Astrocyte of the spinal cord (primary cell): ENCODE measurements at regions not wholly inside any gene's neighbourhood (a gene's known extent, or its start where the extent isn't known, plus 50 kb on each side); places are given as distances from the start of the nearest gene placed in this dataset.
"Not testable (repeated sequence)": the region's sequence is repeated elsewhere in the genome, so short reads cannot be mapped to it uniquely, and the experiment has no call there.

Experiments
- DNase-seq: peaks from one replicate; pipeline ENCODE4 v3.0.0; 2011; ENCODE audit warnings: low read depth, low spot score
- H3K4me3 ChIP-seq: 2 replicates; pipeline ENCODE4 v1.5.1; 2011; ENCODE audit warnings: low read depth, mild to moderate bottlenecking, low read length, moderate library complexity
- in situ Hi-C: cut with HindIII; loops from 2 replicates; pipeline ENCODE4 v1.10.0; 2017; ENCODE audit warnings: low sequenced_read_pairs
- TF ChIP-seq, protein P1 (sequence below): IDR thresholded peaks from 2 replicates; pipeline ENCODE4 v1.5.1; 2012; ENCODE audit warnings: low read depth, mild to moderate bottlenecking, low read length, inconsistent platforms

DNA sequence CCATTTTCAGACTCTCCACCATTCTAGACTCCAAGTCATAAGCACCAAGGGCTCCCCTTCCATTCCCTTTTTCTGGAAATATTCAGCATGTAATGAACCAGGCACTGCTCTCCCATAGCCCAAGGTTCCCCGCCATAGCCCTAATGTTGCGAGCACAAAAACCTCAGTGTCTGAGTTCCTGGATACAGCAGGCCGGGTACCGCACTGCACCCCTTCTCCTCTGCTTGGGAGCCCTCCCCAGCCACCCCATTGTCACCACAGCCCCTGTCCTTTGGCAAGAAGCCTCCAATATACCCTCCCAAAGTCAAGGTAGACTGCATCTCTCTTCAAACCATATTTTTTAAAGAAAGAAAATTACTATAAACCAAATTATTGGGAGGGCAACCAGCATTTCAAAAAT, 1341.1 kb downstream of the BRD1 start:
- DNase-seq = no peak
- TF ChIP-seq, protein P1, sequence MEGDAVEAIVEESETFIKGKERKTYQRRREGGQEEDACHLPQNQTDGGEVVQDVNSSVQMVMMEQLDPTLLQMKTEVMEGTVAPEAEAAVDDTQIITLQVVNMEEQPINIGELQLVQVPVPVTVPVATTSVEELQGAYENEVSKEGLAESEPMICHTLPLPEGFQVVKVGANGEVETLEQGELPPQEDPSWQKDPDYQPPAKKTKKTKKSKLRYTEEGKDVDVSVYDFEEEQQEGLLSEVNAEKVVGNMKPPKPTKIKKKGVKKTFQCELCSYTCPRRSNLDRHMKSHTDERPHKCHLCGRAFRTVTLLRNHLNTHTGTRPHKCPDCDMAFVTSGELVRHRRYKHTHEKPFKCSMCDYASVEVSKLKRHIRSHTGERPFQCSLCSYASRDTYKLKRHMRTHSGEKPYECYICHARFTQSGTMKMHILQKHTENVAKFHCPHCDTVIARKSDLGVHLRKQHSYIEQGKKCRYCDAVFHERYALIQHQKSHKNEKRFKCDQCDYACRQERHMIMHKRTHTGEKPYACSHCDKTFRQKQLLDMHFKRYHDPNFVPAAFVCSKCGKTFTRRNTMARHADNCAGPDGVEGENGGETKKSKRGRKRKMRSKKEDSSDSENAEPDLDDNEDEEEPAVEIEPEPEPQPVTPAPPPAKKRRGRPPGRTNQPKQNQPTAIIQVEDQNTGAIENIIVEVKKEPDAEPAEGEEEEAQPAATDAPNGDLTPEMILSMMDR = no peak
- in situ Hi-C loops = no loop called here
- no peak overlapping the region for H3K4me3 ChIP-seq

DNA sequence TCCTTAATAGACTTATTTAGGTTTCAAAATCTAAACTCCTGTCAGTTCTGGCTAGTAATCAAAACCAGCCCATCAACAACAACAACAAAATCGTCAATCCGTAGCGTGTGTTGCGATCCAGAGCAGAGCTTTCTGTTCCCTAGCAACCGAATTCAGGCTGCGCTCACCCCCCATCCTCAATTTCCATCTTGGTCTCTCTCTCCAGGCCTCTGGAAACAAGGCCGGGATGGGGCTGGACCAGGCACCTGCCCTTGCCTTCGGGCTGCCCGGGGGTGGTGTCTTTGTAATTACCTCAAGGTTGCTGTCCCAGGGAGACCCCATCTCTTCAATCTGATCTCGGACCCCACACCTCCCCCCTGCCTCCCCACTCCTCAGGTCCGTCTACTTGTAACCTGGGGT, 1341.5 kb downstream of the BRD1 start:
- H3K4me3 ChIP-seq = no peak overlapping the region
- in situ Hi-C loops = no loop called here
- TF ChIP-seq, protein P1 = no peak
- no peak for DNase-seq

DNA sequence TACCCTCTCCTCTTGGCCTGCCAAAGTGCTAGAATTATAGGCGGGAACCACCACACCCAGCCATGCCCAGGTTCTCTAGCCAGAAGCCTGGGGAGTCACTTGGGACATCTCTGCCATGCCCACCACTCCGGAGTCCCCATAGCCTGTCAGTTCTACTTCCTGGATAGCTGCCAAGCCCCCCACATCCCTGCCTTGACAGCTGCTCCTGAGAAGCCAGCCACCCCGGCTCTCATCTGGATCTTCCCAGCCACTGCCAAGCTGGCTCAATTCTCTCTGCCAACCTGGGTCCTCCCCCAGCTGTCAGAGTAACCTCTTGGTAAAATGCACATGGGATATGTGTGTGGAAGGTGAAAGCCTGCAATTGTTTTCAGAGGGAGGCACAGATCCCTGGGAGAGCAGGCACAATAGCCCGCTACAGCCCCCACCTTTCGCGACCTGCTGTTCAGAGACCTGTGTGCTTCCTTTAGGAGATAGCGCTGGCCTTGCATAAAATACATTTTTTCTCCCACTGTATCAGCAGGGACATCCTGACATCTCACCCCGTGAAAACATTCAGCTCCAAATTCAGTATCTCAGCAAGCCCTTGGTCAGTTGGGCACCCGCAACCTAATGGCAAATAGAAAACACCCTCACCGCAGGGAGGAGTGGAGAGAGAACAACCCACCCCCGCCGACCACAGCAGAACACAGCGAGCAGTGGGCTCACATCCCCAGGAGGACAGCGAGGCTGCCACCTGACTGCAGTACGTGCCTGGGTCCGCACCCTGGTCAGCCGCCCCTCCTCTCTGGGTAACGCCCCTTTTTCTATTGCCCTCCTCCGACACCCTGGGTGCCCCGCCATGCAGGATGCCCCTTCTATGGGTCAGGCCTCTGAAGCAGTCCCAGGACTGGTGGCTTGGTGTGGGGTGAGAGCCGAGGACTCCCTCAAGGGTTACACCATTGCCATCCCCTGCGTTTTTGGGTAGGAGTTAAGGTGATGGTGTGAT, 1342.2 kb downstream of the BRD1 start:
- H3K4me3 ChIP-seq = no peak overlapping the region
- TF ChIP-seq, protein P1 = no peak
- in situ Hi-C loops = no loop called here
- no peak for DNase-seq

DNA sequence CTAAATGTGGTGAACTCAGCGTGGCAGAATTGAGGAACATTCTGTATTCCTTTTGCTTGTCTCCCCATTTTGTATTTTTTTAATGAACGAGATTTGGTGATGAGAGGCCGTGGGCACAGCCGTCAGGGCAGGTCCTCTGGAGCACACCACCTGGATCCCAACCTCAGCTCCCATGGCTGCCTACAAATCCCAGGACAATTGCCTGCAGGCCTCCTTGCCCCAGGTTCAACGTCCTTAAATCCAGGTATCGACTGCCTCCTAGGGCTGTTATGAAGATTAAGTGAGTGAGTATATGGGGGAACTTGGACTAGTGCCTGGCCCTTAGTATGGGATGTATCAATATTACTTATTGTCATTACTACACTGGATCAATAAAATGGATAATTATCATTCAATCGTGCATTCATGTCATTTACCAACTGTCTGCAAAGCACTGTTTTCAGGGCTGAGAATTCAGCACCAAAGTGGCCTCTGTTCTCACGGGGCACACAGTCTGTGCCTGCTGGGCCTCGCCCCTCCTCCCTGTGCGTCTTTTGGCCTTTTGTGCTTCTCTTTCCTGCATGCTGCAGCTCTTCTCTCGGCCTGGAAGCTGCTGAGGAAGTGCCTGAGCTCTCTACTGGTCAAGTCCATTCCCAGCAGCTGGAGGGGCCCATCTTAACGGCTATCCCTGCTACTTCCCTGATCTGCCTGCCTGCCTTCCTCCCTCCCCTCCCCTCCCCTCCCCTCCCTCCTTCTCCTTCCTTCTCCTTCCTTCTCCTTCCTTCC, 1343.7 kb downstream of the BRD1 start:
- H3K4me3 ChIP-seq = no peak overlapping the region
- in situ Hi-C loops = no loop called here
- TF ChIP-seq, protein P1 = no peak
- DNase-seq = no peak

DNA sequence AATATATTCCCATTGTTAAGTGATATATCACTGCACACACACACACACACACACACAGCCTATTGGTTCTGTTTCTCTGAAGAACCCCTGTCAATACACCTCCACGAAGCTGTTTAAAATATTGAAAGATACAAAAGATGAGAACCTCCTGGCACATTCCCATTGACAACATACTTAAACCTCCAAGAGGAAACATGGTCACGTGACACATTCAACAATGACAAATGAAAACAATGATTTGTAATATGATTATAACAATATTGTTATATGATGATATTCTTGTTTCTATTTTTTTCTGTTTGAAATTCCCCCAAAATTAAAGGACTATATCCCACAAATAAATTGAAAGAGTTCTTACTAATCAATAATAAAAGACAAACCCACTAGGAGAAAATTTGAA, 1344.9 kb downstream of the BRD1 start:
- no peak overlapping the region for H3K4me3 ChIP-seq
- DNase-seq = no peak
- in situ Hi-C loops = no loop called here
- TF ChIP-seq, protein P1 = no peak

DNA sequence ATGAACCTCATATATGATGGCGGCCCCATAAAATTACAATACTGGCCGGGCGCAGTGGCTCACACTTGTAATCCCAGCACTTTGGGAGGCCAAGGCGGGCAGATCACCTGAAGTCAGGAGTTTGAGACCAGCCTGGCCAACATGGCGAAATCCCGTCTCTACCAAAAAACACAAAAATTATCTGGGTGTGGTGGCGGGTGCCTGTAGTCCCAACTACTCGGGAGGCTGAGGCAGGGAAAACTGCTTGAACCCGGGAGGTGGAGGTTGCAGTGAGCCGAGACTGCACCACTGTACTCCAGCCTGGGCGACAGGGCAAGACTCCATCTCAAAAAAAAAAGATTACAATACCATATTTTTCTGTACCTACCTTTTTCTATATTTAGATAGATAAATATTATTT, 1345.5 kb downstream of the BRD1 start:
- in situ Hi-C loops, DNase-seq, H3K4me3 ChIP-seq: not testable (repeated sequence)

DNA sequence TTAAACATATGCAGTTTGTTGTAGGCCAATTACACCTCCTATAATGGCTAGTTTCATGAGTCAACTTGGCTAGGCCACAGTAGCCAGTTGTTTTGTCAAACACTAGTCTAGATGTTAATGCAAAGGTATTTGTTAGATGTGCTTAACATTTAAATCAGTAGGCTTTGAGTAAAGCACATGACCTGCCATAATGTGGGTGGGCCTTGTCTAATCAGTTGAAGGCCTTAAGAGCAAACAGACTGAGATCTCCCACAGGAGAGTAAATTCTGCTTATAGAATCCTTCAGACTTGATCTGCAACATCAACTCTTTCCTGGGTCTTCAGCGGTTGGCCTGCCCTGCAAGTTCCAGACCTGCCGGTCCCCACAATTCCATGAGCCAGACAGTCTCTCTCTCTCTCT, 1345.9 kb downstream of the BRD1 start:
- in situ Hi-C loops = no loop called here
- DNase-seq = no peak
- TF ChIP-seq, protein P1 = no peak
- no peak overlapping the region for H3K4me3 ChIP-seq
